ENCODE measurements at regions not wholly inside any gene's neighbourhood (a gene's known extent, or its start where the extent isn't known, plus 50 kb on each side); places are given as distances from the start of the nearest gene placed in this dataset.

DNA sequence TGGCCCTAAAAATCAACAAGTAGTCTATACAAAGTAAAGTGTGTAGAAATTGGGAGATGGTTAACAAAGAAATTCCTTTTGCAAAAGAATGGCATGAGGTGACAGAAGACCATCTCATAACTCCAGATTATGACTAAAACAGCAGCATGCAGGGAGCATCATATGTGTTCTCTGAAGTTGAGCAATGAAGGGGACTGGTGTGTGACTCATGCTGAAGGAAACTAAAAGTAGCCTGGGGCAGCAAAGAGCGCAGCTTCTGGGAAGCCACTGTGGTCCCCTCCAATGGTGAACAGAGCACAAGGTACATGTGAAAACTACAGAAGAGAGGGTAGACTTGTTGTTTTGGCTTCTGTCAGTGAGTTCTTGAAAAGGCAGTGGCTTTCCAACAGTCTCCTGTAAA is 133.4 kb downstream of the MACC1 start:
- TF ChIP-seq, protein P1, sequence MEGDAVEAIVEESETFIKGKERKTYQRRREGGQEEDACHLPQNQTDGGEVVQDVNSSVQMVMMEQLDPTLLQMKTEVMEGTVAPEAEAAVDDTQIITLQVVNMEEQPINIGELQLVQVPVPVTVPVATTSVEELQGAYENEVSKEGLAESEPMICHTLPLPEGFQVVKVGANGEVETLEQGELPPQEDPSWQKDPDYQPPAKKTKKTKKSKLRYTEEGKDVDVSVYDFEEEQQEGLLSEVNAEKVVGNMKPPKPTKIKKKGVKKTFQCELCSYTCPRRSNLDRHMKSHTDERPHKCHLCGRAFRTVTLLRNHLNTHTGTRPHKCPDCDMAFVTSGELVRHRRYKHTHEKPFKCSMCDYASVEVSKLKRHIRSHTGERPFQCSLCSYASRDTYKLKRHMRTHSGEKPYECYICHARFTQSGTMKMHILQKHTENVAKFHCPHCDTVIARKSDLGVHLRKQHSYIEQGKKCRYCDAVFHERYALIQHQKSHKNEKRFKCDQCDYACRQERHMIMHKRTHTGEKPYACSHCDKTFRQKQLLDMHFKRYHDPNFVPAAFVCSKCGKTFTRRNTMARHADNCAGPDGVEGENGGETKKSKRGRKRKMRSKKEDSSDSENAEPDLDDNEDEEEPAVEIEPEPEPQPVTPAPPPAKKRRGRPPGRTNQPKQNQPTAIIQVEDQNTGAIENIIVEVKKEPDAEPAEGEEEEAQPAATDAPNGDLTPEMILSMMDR (IDR thresholded peaks at IDR 0.05): no peak
- TF ChIP-seq EZH2 (IDR thresholded peaks at IDR 0.05): no peak
